HEK293 (cell line): ENCODE measurements at regions not wholly inside any gene's neighbourhood (a gene's known extent, or its start where the extent isn't known, plus 50 kb on each side); places are given as distances from the start of the nearest gene placed in this dataset.

Experiments
- CTCF ChIA-PET: fragments of 350-600 bp; formaldehyde crosslinking; extraction: SDS; loops from one replicate; lab custom pipeline; 2021; ENCODE audit warnings: antibody characterized with exemption; lab: Yijun Ruan, JAX
- POLR2A ChIA-PET: fragments of 300-600 bp; formaldehyde crosslinking; extraction: SDS; loops from one replicate; lab custom pipeline; 2020; ENCODE audit warnings: antibody characterized with exemption, inconsistent platforms; lab: Yijun Ruan, JAX
- H3K27ac ChIP-seq: fragments of 200-500 bp; sonication (Bioruptor generic); 2 replicates; pipeline ENCODE4 v1.5.1; 2014; ENCODE audit warnings: low read depth, low read length, control low read depth, inconsistent platforms; ENCODE audit errors: extremely low read depth
- H3K36me3 ChIP-seq, 2 experiments: fragments of 200-500 bp in 1 of 2; sonication (Bioruptor generic) in 1 of 2; 1 replicate in 1 of 2; 2 replicates in 1 of 2; pipeline ENCODE4 v1.5.1; 2014 to 2017; ENCODE audit warnings: inconsistent platforms in 2 of 2, low read length in 2 of 2; ENCODE audit not compliant: control insufficient read depth in 2 of 2, insufficient read depth in 1 of 2
- H3K4me1 ChIP-seq: fragments of 200-500 bp; sonication (Bioruptor generic); 2 replicates; pipeline ENCODE4 v1.5.1; 2014; ENCODE audit warnings: mild to moderate bottlenecking, low read length, inconsistent platforms; ENCODE audit not compliant: control insufficient read depth, insufficient read depth
- H3K4me3 ChIP-seq: 2 replicates; pipeline ENCODE4 v1.5.1; 2011; ENCODE audit warnings: low read depth, mild to moderate bottlenecking, control low read depth, low read length, moderate library complexity
- H3K9me3 ChIP-seq: fragments of 200-500 bp; sonication (Bioruptor generic); 2 replicates; pipeline ENCODE4 v1.5.1; 2014; ENCODE audit warnings: low read depth, low read length, inconsistent platforms; ENCODE audit not compliant: control insufficient read depth, insufficient read depth
- BCL6B ChIP-seq: fragments of 450-650 bp; formaldehyde crosslinking; IDR thresholded peaks from 2 replicates; pipeline ENCODE4 v1.5.1; 2017; ENCODE audit warnings: missing biosample characterization, missing genetic modification characterization
- CTCF ChIP-seq: fragments of 450-650 bp; formaldehyde crosslinking; IDR thresholded peaks from 2 replicates; pipeline ENCODE4 v1.5.1; 2016; ENCODE audit warnings: missing biosample characterization, missing genetic modification characterization
- HOXC10 ChIP-seq: sonication (generic); formaldehyde crosslinking; IDR thresholded peaks from 2 replicates; pipeline ENCODE4 v1.8.1; 2023; ENCODE audit warnings: mild to moderate bottlenecking, missing genetic modification reagents
- PRDM1 ChIP-seq: fragments of 450-650 bp; formaldehyde crosslinking; IDR thresholded peaks from 2 replicates; pipeline ENCODE4; 2016; ENCODE audit warnings: missing biosample characterization, missing genetic modification characterization
- PRDM2 ChIP-seq: fragments of 450-650 bp; formaldehyde crosslinking; IDR thresholded peaks from 2 replicates; pipeline ENCODE4 v1.5.1; 2016; ENCODE audit warnings: missing biosample characterization, missing genetic modification characterization, borderline replicate concordance
- TCF7L2 ChIP-seq: IDR thresholded peaks from 2 replicates; pipeline ENCODE4 v1.6.1; 2011; ENCODE audit warnings: low read depth, mild to moderate bottlenecking, inconsistent platforms, low read length, moderate library complexity, borderline replicate concordance
- ZBTB17 ChIP-seq: fragments of 450-650 bp; formaldehyde crosslinking; IDR thresholded peaks from 2 replicates; pipeline ENCODE4 v1.5.1; 2016; ENCODE audit warnings: missing biosample characterization, missing genetic modification characterization
- ZBTB6 ChIP-seq: fragments of 450-650 bp; formaldehyde crosslinking; IDR thresholded peaks from 2 replicates; pipeline ENCODE4 v1.5.1; 2017; ENCODE audit warnings: missing biosample characterization, missing genetic modification characterization
- ZNF138 ChIP-seq: fragments of 450-650 bp; formaldehyde crosslinking; IDR thresholded peaks from 2 replicates; pipeline ENCODE4 v1.5.1; 2016; ENCODE audit warnings: missing biosample characterization, missing genetic modification characterization, borderline replicate concordance
- ZNF2 ChIP-seq: fragments of 450-650 bp; formaldehyde crosslinking; IDR thresholded peaks from 2 replicates; pipeline ENCODE4 v1.5.1; 2016; ENCODE audit warnings: missing biosample characterization, missing genetic modification characterization
- ZNF239 ChIP-seq: fragments of 450-650 bp; formaldehyde crosslinking; IDR thresholded peaks from 2 replicates; pipeline ENCODE4 v1.5.1; 2016; ENCODE audit warnings: missing biosample characterization, missing genetic modification characterization
- ZNF341 ChIP-seq: fragments of 450-650 bp; formaldehyde crosslinking; IDR thresholded peaks from 2 replicates; pipeline ENCODE4; 2016; ENCODE audit warnings: low read depth, missing biosample characterization, missing genetic modification characterization
- ZNF366 ChIP-seq: fragments of 450-650 bp; formaldehyde crosslinking; conservative IDR thresholded peaks from 2 replicates; pipeline ENCODE4 v1.5.1; 2016; ENCODE audit warnings: missing biosample characterization, missing genetic modification characterization
- ZNF391 ChIP-seq: fragments of 450-650 bp; formaldehyde crosslinking; IDR thresholded peaks from 2 replicates; pipeline ENCODE4 v1.5.1; 2016; ENCODE audit warnings: low read depth, missing biosample characterization, missing genetic modification characterization, borderline replicate concordance
- ZNF513 ChIP-seq: fragments of 450-650 bp; IDR thresholded peaks from 2 replicates; pipeline ENCODE4 v1.5.1; 2018; ENCODE audit warnings: missing biosample characterization, missing genetic modification characterization
- ZNF704 ChIP-seq: fragments of 450-650 bp; formaldehyde crosslinking; IDR thresholded peaks from 2 replicates; pipeline ENCODE4 v1.5.1; 2016; ENCODE audit warnings: missing biosample characterization, missing genetic modification characterization
- ZNF792 ChIP-seq: fragments of 450-650 bp; formaldehyde crosslinking; IDR thresholded peaks from 2 replicates; pipeline ENCODE4 v1.5.1; 2016; ENCODE audit warnings: missing biosample characterization, missing genetic modification characterization
- ZNF830 ChIP-seq: fragments of 450-650 bp; IDR thresholded peaks from 2 replicates; pipeline ENCODE4 v1.5.0; 2018; ENCODE audit warnings: missing biosample characterization, missing genetic modification characterization, low read depth, mild to moderate bottlenecking, moderate library complexity

GRCh38 chr2:196322973-196323810 is 151.8 kb upstream of the STK17B start:
- Histone ChIP-seq H3K36me3 (peaks cover 0 to 8% of the 10 kb centered on the region in 2 experiments; a peak in 1 of 3 replicates), H3K9me3 (no peaks in the 10 kb centered on the region), H3K4me3 (no peak overlapping the region), H3K27ac (no peak overlapping the region), H3K4me1 (peaks cover 20% of the 10 kb centered on the region)
- CTCF ChIA-PET, result interaction anchor here (0.6 kb wide), 1 partner anchor 220 kb away, joined by 3 read pairs; no protein-coding TSS in a partner anchor
- TF ChIP-seq ZNF391 (tag by site-specific recombination), result no peak
- TF ChIP-seq ZBTB17 (tag by site-specific recombination), result no peak
- no peak for TF ChIP-seq ZBTB6 (tag by site-specific recombination)
- TF ChIP-seq ZNF239, result no peak
- POLR2A ChIA-PET, result no interaction called here

DNA sequence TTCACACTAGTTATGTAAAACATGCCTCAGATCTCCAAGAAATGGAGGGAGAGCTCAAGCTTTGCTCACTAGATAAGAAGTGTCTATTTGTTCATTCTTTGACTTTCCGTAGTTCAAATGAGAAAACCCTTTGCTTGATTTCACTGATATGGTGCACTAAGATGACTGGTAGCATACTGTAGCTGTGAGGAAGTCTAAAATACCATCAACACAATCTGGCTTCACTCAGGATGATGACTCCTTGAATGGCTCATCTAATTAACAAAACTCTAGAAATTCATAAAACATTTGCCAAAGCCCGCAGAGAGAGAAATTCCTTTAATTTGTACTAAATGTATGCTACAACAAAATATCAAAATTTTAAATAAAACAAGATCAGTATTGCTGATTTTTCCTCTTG is 152.8 kb upstream of the STK17B start:
- H3K4me3 ChIP-seq, result no peak overlapping the region
- no peaks in the 10 kb centered on the region for H3K9me3 ChIP-seq
- TF ChIP-seq ZNF138 (tag by site-specific recombination) (no peak), ZNF366 (no peak), ZNF792 (tag by site-specific recombination) (no peak), ZNF2 (tag by site-specific recombination) (no peak), HOXC10 (CRISPR knock-in tag) (no peak), BCL6B (no peak), CTCF (tag by site-specific recombination) (no peak), ZNF704 (tag by site-specific recombination) (no peak), TCF7L2 (no peak), ZNF341 (no peak), ZNF513 (tag by site-specific recombination) (no peak), ZNF830 (tag by site-specific recombination) (no peak), PRDM1 (tag by site-specific recombination) (no peak), PRDM2 (no peak)
- TF ChIP-seq, all 188 proteins: peak for 0
- ChIA-PET POLR2A (no interaction called here), CTCF (interaction anchor here (0.6 to 1.1 kb wide), 3 partner anchors 13 to 21 kb away, joined by 3 read pairs; no protein-coding TSS in a partner anchor)
- H3K27ac ChIP-seq, result no peak overlapping the region
- peaks cover 24% of the 10 kb centered on the region for H3K4me1 ChIP-seq
- peaks cover 0 to 2% of the 10 kb centered on the region in 2 experiments; a peak in 1 of 3 replicates for H3K36me3 ChIP-seq
